ENCODE measurements at regions not wholly inside any gene's neighbourhood (a gene's known extent, or its start where the extent isn't known, plus 50 kb on each side); places are given as distances from the start of the nearest gene placed in this dataset.
"Not testable (repeated sequence)": the region's sequence is repeated elsewhere in the genome, so short reads cannot be mapped to it uniquely, and the experiment has no call there.

DNA sequence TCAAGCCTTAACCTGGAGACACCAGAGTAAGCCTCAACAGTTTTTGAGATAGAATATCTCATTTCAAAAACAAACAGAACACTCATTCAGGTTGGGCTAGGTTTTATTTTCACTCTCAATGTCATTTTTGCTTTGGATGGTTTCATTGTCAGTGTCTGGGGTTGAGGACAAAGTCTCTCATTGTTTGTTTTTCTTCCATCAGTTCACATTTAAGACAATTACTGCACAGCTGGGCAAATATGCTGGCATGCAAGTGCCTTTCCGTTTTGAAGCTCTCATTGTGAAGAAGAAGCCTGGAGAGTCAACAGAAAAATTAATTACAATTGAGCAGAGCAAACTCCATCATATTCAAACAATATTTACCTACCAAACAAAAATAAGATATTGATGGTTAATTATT, 1050.0 kb downstream of the TBL1XR1 start:
- peak; percentile 64 for DNase-seq

DNA sequence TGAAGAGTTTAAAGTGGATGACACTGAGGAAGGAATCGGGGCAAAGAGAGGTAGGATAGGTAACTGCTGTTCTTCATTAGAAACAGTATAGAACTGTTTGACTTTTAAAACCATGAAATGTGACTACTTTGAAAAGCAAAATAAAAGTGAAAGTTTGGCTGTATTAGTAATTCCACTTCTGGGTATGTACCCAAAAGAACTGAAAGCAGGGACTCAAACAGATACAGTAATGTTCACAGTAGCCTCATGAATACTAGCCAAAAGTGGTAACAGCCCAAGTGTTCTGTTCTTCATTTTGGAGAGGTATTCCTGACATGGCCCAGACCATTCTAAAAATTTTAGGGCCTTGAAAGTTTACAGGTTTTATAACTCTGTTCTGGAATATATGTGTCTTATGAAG, 1055.4 kb downstream of the TBL1XR1 start:
- DNase-seq, result no peak

DNA sequence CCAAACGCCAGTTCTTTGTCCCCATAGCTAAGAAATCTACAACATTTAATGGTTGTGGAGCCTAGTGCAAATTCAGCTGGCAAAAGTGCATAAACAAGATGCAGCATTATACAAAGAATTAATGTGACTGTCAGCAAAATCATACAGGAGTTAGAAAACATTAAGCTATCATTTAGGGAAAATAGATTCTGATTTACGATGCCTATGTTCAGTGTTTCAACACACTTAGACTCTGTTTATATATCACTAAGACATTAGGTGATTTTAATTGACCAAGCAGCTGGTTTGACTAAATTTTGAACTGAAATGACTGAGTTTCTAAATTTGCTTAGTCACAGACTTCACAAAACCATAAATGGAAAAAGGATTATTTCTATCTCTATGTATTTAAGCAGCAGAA, 1076.8 kb downstream of the TBL1XR1 start:
- no peak for DNase-seq

DNA sequence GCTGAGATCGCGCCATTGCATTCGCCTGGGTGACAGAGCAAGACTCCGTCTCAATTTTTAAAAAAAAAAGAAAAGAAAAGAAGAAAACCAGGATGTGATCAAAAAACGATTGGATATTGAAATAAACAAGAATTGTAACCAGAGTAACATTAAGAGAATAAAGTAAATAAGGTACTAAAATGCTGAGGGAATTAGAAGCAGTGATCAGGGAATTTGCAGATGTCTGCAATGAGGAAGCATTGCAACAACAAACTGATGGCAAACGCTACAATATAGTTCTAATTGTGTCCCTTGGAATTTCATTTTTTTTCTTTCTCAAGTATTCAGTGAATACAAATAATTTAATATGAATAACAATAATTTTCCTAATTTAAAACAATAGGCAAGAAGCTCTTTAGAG, 1077.5 kb downstream of the TBL1XR1 start:
- no peak for DNase-seq

DNA sequence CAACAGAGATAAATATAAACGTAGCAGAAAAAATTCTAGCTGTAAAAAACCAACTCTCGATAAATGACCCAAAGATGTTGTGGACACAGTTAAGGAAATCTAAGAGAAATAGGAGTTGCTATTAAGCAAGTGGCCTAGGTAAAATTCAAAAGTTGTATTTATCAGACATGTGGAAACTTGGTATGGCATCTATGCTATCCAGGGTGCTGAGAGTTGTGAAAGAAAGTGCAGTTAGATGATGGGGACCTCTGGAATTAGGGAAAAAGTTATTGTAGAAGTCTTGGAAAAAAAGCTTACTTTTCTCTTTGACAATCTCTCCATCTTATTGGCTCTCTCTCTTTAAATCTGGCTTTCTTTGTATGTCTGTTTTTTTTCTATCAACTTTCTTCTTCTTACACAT, 1090.9 kb downstream of the TBL1XR1 start:
- DNase-seq, result no peak

DNA sequence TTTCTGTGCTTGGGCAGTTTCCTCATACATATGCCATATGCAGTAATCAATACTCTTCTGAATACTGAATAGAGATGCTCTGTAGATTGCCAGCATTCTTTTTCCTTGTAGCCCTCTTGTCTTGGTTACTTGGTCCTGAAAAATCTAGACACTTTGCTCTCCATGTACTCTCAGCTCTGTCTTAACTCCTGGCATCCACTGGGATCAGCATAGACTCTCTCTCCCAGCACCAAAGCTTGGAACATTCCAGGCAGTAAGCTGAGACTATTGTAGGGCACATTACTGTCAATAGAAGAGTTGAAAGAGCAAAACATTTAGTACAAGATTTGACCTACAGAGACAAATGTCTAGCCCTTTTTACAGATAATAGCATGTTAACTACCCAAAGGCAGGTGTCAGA, 1100.3 kb downstream of the TBL1XR1 start:
- no peak for DNase-seq

DNA sequence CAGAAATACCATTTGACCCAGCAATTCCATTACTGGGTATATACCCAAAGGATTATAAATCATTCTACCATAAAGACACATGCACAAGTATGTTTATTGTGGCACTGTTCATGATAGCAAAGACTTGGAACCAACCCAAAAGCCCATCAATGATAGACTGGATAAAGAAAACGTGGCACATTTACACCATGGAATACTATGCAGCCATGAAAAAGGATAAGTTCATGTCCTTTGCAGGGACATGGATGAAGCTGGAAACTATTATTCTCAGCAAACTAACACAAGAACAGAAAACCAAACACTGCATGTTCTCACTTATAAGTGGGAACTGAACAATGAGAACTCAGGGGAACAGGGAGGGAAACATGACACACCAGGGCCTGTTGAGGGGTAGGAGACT, 1103.4 kb downstream of the TBL1XR1 start:
- not testable (repeated sequence) for DNase-seq

DNA sequence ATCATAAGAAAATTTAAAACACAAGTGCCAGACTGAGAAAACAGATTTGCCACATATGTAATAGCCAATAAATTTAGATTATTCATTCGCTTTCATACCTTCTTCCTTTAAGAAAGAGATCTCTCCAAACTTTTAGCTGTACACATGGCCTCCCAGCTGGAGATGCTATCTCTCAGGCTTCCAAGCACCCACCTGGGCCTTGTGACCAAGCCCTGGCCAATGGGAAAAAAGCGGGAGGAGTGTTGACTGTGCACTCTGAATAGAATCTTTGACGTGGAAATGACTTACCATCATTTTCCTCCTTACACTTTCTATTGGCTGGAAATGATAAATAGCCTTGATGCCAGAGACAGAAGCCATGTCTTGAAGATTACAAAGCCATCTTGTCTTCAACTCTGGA, 1106.6 kb downstream of the TBL1XR1 start:
- no peak for DNase-seq

DNA sequence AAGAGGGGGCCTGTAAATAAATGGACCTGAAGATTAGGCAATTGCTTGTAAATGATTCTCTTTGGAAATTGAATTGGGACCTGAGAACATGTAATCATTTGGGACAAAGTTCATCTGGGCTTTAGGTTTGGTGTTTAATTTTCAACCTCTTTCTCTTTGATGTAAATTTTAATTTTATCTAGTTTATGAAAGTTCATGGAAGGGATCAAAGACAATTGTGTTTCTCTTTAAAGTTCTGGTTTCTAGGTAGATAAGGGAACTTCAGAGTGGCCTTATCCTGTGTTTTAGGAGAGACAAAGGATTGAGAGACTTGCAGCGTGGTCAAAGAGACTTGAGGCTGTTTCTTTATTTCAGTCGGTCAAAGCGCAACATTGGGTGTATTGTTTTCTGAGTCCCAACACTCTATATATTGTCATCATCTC, 1108.3 kb downstream of the TBL1XR1 start:
- no peak for DNase-seq

DNA sequence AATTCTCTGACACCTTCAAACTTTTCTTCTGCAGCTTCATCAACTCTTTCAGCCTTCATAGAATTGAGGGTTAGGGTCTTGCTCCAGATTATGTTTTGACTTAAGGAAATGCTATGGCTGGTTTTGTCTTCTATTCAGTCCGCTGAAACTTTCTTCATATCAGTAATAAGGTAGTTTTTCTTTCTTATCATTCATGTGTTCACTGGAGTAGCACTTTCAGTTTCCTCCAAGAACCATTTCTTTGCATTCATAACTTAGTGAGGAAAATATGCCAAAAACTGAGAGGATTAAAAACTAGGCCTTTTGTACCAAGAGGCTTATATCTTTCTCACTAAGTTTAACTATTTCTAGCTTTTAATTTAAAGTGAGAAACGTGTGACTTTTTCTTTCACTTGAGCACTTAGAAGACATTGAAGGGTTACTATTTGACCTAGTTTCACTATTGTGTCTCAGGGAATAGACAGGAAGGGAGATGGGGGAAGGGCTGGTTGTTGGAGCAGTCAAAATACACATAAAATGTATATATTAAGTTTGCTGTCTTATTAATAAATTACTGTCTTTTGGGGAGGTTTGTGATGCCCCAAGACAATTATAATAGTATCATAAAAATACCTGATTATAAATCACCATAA, 1110.1 kb downstream of the TBL1XR1 start:
- DNase-seq, result no peak

DNA sequence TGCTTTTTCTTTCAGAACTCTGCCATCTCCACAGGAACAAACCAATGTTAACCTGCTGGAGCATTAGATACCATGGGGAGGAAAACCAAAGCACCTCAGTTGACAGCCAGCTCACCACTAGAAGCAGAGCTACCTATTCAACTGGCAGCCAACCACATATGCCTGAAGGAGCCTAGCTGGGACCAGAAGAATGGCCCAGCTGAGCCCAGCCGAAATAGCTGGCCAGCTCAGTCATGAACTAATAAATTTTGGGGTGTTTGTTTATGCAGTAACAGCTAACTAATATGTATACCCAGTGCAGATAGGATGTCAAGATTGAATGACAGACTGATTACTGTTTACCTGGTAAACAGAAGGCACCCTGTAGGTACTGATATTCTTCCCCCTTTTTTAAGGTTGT, 1117.5 kb downstream of the TBL1XR1 start:
- no peak for DNase-seq

DNA sequence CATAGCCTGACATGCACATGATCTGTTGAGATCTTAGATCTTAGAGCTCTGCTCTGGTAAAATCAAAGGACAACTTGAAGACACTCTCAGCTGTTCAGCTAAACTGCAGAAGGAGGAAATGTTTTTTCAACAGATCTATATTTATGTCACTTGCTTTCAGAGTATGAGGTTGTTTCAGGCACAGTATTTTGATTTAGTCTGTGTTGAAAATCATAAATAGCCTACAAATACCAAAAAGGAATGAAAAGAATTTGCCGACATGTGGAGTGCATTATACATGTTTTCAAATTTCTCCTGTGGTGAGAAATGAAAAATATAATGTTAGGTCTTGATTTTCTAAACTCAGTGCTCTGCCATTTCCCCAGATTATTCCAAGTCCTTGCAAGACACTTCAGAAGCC, 1118.4 kb downstream of the TBL1XR1 start:
- DNase-seq, result no peak

DNA sequence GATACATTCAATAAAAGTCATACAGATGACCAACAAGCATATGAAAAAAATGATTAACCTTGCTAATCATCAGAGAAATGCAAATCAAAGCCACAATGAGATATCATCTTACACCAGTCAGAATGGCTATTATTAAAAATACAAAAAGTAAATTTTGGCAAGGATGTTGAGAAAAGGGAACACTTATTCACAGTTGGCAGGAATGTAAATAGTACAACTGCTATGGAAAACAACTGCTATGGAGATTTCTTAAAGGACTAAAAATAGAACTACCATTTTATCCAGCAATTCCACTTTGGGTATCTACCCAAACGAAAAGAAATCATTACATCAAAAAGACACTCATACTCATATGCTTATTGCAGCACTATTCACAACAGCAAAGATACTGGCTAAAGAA, 1121.8 kb downstream of the TBL1XR1 start:
- DNase-seq, result no peak

DNA sequence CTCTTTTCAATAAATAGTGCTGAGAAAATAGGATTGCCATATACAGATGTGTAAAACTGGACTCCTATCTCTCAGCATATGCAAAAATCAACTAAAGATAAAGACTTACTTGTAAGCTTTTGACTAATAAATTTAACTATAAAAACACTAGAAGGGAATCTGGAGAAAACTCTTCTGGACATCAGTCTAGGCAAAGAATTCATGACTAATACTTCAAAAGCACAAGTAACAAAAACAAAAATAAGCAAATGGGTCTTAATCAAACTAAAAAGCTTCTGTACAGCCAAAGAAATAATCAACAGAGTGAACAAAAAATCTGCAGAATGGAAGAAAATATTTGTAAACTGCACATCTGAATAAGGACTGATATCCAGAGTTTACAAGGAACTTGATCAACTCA, 1122.2 kb downstream of the TBL1XR1 start:
- DNase-seq, result no peak

DNA sequence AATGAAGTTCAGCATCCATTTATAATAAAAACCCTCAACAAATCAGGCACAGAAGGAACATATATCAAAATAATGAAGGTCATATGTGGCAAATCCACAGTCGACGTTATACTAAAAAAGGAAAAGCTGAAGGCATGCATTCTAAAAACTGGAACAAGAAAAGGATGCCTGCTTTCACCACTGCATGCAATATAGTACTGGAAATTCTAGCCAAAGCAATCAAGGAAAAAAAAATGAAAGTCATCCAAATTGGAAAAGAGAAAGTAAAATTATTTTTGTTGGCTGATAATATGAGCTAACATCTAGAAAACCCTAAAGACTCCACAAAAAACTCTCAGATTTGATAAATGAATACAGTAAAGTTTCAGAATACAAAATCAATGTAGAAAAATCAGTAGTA, 1123.2 kb downstream of the TBL1XR1 start:
- no peak for DNase-seq

DNA sequence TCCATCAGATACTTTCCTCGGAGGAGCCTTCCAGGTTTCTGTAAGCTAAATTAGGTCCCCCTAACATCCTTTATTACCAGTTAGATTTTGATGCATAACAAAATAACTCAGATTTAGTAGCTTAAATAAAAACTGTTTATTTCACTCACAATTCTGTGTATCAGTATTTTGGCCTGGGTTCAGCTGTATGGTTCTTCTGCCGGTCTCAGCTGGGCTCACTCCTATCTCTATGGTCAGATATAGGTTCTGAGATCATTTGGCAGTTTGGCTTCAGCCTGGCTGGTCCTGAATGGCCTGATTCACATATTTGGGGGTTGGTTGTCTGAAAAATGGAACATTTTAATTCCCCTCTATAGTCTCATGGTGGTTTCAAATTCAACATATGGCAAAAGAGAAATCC, 1125.3 kb downstream of the TBL1XR1 start:
- no peak for DNase-seq

DNA sequence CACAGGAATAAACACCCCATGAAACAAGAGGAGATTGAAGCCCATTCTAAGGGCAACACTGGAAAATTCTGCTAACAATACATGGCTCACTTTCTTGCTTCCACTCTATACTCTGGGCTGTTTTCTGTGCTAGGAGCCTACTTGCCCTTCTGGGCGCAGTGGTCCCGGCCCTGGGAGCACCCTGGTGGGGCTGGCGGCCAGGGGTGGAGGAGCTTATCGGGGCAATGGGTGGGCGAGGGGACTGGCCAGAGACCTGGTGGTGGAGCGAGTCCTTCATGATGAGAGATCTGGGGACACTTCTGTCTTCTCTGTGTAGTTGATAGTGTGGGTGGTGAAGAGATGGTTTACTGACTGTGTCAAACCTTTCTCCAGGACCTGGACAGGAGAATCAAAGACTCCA, 1128.5 kb downstream of the TBL1XR1 start:
- no peak for DNase-seq

DNA sequence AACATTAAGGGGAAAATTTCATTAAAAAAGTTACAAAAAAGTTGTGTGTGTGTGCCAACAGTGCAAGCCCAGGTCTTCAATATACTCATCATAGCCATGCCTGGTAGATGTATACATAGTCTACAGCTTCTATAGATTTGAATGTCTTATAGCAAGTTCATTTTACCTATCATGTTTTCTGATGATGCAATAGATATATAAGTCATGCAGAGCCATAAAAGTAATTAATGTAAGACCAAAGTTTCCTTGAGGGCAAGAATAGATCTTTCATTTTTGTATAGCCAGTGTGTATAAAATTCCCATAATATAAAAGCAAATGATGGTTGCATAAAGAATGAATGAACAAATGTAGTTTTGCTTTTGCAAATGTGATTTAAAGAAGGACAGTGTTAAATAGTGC, 1138.4 kb downstream of the TBL1XR1 start:
- DNase-seq, result no peak

DNA sequence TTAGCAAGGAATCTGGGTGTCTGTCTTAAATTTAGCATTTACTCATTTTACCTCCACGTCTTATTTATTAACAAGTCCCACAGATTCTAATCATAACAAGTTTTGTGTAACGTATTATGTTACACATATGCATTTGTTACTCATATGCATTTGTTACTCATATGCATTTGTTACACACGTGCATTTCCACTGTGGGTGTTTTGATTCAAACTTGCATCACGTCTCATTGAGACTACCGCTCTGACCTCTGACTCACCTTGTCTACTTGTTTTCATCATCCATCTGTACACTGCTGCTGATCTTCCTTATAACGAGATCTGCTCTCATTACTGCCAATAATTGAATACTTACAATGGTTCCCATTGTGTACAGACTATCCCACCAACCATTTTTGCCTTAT, 1141.4 kb downstream of the TBL1XR1 start:
- no peak for DNase-seq

DNA sequence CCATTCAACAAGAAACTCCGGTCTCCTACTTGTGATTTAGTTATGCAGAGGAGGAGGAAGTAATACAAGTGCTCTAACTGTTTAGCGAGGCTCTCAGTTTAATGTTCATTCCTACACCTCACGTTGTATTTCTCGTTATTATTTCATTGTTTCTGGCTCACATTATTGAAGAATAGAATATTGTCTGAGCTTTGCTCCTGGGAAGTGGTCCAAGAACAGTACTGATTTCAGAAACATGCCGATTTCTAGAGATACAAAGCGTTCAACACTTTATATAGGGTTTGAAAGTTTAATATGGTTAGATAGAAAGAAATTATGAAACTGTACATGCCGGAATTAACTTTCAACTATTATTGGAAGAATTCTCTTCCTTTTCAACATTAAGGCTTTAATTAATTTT, 1145.5 kb downstream of the TBL1XR1 start:
- DNase-seq, result no peak

DNA sequence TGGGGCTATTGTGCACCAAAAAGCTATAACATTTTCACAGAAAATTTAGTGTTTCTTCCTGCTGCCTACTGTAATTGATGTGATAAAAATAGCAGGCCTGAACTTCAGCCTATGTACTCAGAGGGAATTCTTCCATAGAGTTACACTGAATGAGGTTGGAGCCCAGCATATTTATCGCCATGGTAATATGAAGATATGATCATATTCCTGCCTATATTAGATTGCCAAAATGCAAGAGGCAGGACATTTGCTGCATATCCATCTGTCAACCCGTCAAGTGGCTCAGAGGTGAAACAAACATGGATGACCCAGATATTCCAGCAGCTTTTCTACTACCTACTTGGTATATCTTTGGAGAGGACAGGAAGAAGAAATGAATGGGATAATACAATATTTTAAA, 1150.6 kb downstream of the TBL1XR1 start:
- no peak for DNase-seq

DNA sequence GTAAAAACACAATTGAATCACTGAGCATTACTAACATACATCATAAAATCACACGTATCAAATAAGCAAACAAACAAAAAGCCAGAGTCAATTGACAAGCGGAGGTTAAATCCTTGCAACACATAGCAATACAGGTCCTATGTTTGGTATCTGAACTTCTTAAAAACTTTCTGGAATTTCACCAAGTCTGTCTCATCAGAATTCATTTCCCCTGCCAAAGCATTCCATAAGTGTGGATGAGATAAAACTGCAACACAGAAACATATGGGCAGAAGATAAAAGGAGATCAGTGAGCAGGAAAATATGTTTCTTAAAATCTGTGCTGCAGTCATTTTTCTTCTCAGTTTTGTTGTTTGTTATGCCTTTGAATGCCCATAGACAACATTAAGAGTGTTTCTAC, 1155.5 kb downstream of the TBL1XR1 start:
- DNase-seq, result no peak

DNA sequence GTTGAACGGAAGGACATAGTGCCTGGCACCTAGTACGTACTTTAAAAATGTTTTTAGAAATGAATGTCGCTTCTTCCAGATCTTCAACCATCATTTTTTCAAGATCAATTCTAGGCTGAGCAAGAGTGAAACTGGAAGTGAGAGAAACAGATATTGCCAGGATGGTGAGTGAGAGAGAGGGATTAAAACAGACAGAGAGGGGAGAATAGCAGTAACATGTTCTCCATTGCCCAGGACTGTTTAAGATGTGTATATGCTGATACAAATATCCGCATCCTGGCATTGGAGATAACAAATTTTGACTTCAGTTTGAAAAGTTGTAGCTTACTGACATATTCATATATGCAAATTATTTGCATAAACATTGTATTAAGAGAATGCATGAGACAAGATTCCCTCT, 1156.1 kb downstream of the TBL1XR1 start:
- DNase-seq, result no peak

DNA sequence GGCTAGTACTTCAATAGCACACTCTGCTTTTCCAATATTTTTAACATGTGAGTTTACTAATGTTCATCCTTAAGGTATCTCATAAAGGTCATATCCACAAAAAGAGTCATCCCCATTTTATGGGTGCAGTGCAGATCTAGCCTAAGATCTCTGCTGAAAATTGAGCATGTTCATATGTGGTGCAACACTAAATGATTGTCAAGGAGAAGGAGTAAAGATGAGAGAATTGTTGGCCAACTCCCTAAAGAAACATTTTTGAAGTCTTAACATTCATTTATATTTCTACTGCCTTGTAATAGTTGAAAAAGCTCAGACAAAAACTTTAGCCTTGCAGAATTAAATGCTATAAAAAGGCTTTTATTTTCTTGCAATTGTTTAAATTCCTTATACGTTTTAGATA, 1159.6 kb downstream of the TBL1XR1 start:
- DNase-seq, result no peak

DNA sequence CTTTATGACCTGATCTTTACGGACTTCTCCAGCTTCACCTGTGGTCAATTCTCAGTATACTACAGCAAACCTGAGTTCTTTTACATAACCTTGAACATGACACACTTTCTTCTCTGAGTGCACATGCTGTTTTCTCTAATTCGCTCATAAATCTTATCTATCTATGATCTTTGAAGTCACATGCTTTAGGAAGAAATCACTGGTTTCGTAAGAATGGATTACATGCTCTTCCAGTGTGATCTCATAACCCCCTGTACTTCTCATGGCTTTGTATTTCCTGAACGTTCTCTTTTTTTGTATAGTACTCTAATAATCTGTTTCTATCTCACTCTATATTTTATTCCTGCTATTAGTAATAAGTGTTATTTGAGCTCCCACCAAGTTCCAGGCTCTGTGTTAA, 1165.2 kb downstream of the TBL1XR1 start:
- DNase-seq, result no peak

DNA sequence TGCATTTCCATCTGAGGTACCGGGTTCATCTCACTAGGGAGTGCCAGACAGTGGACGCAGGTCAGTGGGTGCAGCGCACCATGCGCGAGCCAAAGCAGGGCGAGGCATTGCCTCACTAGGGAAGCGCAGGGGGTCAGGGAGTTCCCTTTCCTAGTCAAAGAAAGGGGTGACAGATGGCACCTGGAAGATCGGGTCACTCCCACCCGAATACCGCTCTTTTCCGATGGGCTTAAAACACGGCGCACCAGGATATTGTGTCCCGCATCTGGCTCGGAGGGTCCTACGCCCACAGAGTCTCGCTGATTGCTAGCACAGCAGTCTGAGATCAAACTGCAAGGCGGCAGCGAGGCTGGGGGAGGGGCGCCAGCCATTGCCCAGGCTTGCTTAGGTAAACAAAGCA, 1157.1 kb downstream of the NAALADL2 start:
- DNase-seq, result not testable (repeated sequence)
